Stimulated activated CD8-positive, alpha-beta memory T cell treated with anti-CD3 and anti-CD28 coated beads, Interleukin-4, amount 100 ng/mL, for 4 hours (primary cell): ENCODE measurements at regions not wholly inside any gene's neighbourhood (a gene's known extent, or its start where the extent isn't known, plus 50 kb on each side); places are given as distances from the start of the nearest gene placed in this dataset.

Source experiments
- DNase-seq, 2 donors: peaks; one replicate each; pipeline ENCODE4 v3.0.0-alpha.2; 2020; ENCODE audit warnings: low read depth in 2 of 2, low spot score in 1 of 2

GRCh38 chr4:124483048-124483906, 229.3 kb downstream of the ANKRD50 start:
- no peak for DNase-seq

DNA sequence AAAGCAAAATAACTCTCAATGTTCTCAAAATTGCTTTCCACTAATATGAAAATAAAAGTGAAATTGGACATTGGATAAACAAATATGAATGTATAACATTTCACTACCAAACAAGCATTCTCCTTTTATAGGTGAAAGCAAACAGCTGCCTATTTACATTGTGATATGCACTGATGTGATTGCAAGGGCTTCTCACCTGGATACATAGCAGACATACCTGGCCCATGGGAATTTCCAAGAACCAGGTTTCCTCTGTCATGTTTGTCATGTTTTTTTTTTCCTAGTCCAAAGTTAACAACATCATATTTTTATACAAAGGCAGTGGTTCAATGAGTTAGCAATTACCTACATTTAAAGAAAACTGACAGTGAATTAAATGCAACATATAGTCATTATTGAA, 228.5 kb downstream of the ANKRD50 start:
- DNase-seq = no peak

DNA sequence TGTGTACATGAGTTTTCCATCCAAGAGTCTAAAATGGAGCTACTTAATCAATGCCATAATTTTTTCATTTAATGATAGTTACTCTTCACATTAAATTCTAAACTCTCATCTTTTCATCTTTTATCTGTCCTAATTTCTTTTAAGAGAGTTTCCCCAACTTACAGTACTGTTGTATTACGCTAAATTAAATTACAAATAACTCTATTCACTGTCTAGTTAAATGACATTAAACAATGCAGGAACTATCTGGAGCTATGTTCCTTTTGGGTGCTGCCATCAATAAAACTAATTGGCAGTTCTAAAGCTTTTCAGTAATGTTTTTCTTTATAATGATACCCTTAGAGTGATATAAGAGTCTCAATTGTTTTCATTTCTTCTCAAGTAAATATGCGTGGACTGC, 227.6 kb downstream of the ANKRD50 start:
- DNase-seq = no peak

- no peak for DNase-seq
These were observed 226.1 kb downstream of the ANKRD50 start for GRCh38 chr4:124486423-124486822.

- DNase-seq = no peak
These were observed 224.9 kb downstream of the ANKRD50 start for GRCh38 chr4:124487651-124488050.

DNA sequence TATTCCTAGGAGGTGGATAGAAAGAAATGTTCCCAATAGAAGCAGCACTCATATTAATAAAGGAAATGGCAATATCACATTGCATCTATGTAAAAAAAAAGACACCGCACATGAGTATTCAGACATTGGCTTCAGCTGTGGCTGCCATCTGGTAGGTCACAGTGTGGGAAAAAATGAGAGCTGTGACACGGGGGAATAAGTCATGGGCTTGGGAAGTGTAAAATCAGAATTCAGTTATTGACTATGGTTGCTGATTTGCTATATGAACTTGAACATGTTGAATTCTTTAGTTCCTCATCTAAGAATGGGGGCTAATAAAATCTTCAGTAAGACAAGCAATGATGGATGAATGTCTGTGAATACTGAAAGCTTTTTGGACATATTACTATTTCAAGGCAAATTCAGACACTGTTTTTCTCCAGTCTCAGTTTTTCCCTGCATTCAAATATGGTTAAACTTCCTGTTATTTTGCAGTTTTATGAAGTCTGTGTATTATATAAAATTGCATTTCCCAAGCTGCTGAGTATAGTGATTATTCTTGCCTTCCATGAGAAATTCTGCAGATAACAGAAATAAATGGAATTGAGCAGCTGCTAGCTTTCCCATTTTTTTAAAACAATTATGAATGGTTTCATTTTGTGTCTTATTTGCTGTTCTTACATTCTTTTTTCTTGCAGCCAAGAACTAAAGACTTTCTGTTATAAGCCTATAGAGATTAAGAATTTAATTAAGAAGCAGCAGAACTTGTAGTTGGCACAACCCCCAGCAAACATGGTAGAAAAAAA, 221.0 kb downstream of the ANKRD50 start:
- no peak for DNase-seq

GRCh38 chr4:124499261-124499660, 213.3 kb downstream of the ANKRD50 start:
- DNase-seq = no peak

GRCh38 chr4:124501576-124501975, 211.0 kb downstream of the ANKRD50 start:
- DNase-seq = no peak

DNA sequence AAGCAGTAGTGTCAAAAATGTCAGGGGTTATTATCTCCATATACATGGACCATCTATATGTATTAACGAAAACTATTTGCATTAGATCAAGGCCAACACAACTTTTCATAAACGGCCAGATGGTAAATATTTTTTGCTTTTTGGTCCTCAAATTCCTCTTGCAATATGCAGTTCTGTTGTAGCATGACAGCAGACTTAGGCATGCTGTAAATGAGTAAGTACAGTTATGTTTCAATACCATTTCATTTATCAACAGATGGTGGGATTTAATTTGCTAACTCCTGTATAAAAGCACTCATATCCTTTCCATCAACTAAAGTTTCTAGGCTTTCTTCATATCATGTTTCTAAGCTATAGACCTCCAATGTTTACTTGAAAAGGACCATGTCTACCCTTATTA, 208.1 kb downstream of the ANKRD50 start:
- no peak for DNase-seq

DNA sequence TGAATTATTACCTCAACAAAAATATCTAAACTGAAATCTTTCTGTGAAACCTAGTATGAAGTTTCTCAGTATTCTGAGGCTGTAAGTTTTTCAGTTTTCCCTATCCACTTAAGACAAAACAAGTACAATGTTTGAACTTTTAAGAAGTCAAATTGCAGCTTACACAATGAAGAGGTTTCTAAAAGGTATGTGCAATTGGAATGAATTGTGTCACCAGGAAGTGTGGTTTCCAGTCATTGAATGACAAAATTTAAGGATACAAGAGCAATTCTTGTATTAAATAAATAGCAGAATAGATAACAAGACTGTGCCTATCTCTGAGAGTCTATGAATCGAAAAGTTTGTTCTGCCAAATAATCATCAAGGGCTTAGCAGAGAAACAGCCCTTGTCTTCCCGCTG, 207.3 kb downstream of the ANKRD50 start:
- no peak for DNase-seq

DNA sequence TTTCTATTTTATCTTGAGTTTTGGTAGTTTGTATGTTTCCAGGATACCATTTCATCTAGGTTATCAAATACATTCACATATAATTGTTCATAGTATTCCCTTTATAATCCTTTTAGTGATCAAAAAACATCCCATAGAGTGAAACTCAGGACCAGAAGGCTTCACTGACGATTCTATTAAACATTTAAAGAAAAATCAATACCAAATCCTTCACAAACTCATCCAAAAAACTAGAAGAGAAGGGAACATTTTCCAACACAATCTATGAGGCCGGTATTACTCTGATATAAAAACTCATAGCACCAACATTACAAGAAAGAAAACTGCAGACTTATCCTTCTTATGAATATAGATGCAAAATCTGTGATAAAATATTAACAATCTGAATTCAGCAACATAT, 203.4 kb downstream of the ANKRD50 start:
- no peak for DNase-seq

GRCh38 chr4:124514588-124514987, 197.9 kb downstream of the ANKRD50 start:
- DNase-seq = no peak

GRCh38 chr4:124515591-124515990, 196.9 kb downstream of the ANKRD50 start:
- no peak for DNase-seq

- DNase-seq = no peak
These were observed 193.3 kb downstream of the ANKRD50 start for GRCh38 chr4:124519196-124519595.

- DNase-seq = no peak
These were observed 188.7 kb downstream of the ANKRD50 start for GRCh38 chr4:124523816-124524215.

- DNase-seq = no peak
These were observed 187.0 kb downstream of the ANKRD50 start for GRCh38 chr4:124525524-124525923.

GRCh38 chr4:124526331-124526730, 186.2 kb downstream of the ANKRD50 start:
- no peak for DNase-seq

DNA sequence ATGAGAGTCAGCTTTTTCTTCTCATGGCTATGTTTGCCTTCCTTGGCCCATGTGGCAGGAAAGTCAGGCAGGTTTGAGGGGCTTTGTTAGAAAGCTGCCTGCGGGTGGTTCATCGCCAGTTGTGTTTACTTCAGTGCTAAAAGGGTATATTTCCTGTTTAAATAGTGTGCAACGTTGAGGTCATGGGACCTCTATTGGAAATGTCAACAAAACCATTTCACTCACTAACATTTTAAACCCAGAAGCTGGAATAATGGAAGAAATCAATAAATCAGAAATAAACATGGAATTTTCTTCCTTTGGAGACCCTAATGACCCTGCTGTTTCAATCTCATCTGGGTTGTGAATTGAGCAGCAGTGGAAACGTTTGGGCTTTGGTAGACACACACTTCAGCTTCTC, 185.8 kb downstream of the ANKRD50 start:
- DNase-seq = no peak

- no peak for DNase-seq
These were observed 185.2 kb downstream of the ANKRD50 start for GRCh38 chr4:124527364-124527763.

GRCh38 chr4:124529131-124529530, 183.4 kb downstream of the ANKRD50 start:
- DNase-seq = no peak

DNA sequence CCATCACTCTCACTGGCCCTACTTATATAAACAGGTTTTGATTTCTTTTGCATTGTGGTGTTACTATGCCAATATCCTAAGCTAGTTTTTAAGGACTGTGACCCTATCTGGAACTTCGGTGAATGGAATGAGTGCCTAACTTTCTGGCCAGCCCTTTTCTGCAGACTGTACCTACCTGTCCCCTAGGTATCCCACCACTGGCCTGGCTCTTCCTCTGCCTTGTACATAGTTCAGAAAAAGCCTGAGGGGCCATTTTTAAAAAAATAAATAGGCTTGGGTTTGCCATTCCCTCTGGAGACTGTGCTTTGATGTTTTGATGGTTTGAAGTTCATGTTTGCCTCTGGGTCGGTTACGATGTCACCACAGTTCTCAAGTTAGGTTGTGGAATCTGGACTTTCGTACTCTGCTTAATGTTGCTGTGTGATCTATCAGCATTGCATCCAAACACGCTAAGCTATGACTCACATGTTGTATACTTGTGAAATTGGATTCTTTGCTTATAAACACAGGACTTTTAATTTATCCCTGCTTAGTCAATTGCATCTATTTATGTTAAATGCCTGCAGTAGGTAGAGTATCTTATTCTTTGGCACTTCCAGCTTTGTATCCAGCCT, 182.0 kb downstream of the ANKRD50 start:
- DNase-seq = no peak

GRCh38 chr4:124534131-124534530, 178.4 kb downstream of the ANKRD50 start:
- no peak for DNase-seq
